ENCODE measurements at regions not wholly inside any gene's neighbourhood (a gene's known extent, or its start where the extent isn't known, plus 50 kb on each side); places are given as distances from the start of the nearest gene placed in this dataset.

DNA sequence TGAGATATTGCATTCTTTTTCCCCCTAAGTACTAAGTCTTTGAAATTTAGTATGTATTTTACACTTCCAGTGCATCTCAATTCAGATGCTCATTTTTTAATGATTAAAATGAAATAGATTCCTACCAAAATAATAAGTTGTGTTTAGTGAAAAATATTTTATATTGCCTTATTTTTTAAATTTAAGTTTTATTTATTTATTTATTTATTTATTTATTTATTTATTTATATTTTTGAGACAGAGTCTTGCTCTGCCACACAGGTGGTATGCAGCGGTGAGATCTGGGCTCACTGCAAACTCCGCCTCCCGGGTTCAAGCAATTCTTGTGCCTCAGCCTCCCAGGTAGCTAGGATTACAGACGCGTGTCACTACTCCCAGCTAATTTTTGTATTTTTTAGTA lies 95.5 kb downstream of the RPS24 start:
- TF ChIP-seq, protein P1, sequence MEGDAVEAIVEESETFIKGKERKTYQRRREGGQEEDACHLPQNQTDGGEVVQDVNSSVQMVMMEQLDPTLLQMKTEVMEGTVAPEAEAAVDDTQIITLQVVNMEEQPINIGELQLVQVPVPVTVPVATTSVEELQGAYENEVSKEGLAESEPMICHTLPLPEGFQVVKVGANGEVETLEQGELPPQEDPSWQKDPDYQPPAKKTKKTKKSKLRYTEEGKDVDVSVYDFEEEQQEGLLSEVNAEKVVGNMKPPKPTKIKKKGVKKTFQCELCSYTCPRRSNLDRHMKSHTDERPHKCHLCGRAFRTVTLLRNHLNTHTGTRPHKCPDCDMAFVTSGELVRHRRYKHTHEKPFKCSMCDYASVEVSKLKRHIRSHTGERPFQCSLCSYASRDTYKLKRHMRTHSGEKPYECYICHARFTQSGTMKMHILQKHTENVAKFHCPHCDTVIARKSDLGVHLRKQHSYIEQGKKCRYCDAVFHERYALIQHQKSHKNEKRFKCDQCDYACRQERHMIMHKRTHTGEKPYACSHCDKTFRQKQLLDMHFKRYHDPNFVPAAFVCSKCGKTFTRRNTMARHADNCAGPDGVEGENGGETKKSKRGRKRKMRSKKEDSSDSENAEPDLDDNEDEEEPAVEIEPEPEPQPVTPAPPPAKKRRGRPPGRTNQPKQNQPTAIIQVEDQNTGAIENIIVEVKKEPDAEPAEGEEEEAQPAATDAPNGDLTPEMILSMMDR (IDR thresholded peaks at IDR 0.05; ENCODE audit: low read length) = no peak
- TF ChIP-seq EZH2 (IDR thresholded peaks at IDR 0.05; ENCODE audit: borderline replicate concordance, low read length) = no peak
